Ramos (cell line): ENCODE measurements at regions not wholly inside any gene's neighbourhood (a gene's known extent, or its start where the extent isn't known, plus 50 kb on each side); places are given as distances from the start of the nearest gene placed in this dataset.

Source experiments
- in situ Hi-C: fragments of 300-500 bp; cut with MboI; formaldehyde crosslinking; loops from one replicate; pipeline ENCODE4 v1.14.3; 2022; ENCODE audit warnings: low sequenced_read_pairs; ENCODE audit not compliant: unreplicated experiment

DNA sequence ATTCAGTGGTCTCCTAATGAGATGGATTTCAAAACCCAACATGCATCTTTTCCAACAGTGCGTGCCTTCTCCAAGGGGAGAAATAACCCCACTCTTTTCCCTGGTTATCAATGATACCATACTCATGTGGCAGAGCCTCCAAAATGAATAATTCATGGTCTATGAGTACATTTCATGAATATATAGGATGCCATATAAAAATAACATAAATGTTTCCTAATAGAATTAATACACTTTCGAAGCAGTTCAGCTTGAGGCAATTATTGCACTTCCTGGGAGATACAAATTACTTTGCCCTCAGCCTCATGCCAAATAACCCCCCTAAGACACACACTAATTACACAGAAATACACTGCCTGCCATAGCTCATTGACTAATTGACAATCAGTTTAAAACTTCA is 318.6 kb downstream of the ZSWIM6 start:
- in situ Hi-C loops, result loop anchor here (25.0 kb wide), 1 partner anchor 988 kb away; no protein-coding TSS in a partner anchor

DNA sequence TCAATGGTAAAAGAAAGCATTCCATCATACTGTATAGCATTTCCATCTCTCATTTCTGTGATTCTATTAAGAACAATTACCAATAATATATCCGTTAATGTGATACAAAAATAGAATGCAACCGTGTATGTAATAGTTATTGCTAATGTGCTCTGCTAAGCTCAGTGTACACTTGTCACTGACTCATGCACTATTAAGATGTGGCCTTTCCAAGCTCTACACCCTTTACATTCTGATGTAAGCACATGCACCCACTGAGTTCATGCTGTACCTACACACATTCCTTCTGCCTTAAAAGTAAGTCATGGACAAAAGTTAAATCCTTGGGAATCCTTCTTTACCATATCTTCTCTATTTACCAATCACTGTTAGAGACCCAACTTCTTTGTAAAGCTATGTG is 319.1 kb downstream of the ZSWIM6 start:
- in situ Hi-C loops, result loop anchor here (25.0 kb wide), 1 partner anchor 989 kb away; no protein-coding TSS in a partner anchor

DNA sequence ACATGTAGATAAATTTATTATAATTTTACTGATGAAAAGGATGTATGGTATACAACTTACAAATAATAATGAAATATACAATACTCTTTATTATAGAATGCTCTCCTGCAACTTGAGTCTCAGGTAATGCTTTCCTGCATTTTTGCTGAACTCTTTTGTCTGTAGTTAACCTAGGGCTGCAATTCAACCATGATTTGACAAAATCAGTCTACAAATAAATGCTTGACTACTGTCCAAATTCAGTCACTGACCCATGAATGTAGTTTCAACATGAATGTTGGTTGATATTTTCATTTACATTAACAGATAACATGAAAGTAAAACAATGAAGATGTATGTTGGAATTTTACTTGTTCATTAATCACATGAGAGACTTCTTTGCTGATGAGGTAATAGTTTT is 320.9 kb downstream of the ZSWIM6 start:
- in situ Hi-C loops, result loop anchor here (25.0 kb wide), 1 partner anchor 991 kb away; no protein-coding TSS in a partner anchor

DNA sequence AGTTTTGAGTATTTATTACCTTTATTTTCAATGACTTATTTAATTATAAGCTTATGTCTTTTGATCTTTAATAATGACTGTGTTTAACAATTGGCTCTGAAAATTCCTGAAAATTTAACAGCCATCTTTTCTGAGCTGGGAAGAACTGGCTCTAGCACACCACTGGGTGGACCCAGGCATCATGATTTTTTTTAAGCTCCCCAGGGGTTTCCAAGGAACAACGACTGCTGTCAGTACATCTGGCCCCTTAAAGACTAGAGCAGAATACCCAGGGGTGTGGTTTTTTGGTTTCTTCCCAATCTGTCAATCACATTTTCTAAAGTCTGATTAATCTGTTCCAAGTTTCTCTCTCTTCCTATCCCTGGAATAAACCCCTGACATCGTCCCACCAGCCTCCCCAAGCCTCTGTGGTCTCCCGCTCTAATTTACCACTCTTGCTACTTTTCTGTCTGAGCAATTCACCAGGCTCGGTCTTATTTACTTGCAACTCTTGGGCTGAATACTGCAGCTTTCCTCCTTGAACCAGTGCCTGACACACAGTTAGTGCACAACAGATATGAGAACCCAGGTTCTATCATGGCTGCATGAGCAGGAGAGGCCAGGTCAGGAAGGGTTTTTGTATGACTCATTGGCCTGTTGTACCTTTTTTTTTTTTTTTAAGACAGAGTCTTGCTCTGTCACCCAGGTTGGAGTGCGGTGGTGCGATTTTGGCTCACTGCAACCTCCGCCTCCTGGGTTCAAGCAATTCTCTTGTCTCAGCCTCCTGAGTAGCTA is 321.9 kb downstream of the ZSWIM6 start:
- in situ Hi-C loops, result loop anchor here (25.0 kb wide), 1 partner anchor 992 kb away; no protein-coding TSS in a partner anchor

DNA sequence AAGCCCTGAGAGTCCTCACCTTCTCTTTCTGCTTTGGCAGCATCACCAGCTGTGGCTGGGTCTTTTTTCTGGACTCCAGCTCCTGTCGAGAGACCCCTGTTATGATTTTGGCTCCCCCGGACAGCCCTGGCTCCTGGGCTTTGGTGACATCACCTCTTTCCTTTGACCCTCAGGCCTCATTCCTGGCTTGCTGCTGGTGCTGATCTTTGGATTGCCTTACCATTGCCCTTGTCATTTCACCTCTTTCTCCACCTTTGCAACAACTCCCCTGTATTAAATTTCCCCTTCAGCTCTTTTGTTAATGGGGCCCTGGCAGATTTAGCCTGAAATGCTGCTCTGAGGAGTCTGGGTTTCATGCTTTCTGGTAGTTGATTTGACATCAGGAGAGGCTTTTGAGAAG is 322.8 kb downstream of the ZSWIM6 start:
- in situ Hi-C loops, result loop anchor here (25.0 kb wide), 1 partner anchor 993 kb away; no protein-coding TSS in a partner anchor

DNA sequence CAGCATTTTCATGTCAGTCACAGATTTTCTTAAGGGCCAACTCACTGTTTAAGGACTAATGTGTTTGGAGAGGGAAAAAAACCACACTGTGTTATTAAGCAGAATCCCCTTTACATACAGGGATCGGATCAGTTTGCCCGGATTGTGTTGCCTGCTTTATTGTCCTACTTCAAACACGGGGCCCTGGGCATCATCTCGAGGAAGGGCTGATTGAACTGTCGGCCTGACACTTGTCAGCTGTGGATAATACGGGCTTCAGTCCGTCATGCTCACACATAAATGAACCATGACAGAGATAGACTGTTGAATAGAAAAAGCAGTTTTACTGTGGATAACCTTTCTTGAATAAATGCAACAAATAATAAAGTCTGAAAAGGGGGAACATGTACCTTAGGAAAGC is 325.0 kb downstream of the ZSWIM6 start:
- in situ Hi-C loops, result loop anchor here (25.0 kb wide), 1 partner anchor 995 kb away; no protein-coding TSS in a partner anchor

DNA sequence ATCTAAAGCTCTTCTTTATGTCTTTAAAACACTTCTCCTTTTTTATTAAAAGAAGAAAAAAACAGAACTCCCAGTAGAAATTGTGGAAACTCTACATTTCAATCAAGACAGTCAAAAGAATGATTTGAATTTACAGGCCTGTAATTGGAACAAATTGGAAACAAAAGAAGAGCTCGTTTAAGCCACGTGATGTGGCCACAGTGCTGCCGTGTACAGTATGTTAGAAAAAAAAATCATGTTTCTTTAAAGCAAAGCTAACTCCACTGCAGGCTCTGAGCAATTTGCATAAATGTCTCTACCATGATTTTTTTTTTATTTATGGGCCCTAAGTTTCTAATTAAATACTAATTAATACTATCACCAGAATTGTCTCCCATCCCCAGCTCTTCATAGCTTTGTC is 325.6 kb downstream of the ZSWIM6 start:
- in situ Hi-C loops, result loop anchor here (25.0 kb wide), 1 partner anchor 995 kb away; no protein-coding TSS in a partner anchor

DNA sequence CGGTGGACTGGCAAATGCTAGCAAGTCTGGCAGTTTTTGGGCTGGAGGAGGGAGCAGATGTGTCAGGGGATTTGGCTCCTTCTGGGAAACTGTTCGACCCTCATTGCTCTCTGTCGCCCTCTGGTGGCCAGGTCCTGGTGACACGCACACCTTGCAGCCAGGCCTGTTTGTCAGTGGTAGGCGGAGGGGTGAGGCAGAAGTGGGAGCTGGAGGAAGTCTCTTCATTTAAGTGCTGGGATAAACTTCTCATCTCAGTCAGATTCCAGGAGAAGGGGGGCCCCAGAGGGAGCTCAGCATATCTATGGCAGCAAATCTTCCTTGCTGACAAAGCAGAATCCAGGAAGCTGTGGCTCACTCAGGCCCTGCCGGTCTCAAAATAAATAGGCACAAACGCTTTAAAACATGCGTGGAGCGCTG is 326.5 kb downstream of the ZSWIM6 start:
- in situ Hi-C loops, result loop anchor here (25.0 kb wide), 1 partner anchor 996 kb away; no protein-coding TSS in a partner anchor

DNA sequence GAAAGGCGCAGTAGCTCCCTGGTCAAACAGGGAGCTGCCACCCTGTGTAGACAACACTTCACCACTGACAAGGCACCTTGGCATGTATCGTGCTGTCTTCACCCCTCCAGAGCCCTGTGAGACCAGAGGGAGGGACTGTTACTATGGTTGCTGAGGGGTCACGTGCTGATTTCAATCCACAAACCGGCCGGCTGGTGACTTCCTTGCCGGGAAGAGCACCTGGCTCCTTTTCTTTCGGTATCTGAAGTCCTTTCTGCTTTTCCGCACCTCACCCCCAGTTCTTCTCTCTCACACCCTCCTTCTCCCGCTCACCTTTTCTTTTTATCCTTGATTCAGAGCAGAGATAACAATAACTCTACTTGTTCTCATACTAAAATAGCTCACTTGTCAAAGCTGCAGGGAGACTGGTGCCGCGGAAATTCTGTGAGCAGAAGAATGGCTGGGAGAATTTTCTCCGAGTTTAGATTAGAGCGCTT is 327.2 kb downstream of the ZSWIM6 start:
- in situ Hi-C loops, result loop anchor here (25.0 kb wide), 1 partner anchor 997 kb away; no protein-coding TSS in a partner anchor

DNA sequence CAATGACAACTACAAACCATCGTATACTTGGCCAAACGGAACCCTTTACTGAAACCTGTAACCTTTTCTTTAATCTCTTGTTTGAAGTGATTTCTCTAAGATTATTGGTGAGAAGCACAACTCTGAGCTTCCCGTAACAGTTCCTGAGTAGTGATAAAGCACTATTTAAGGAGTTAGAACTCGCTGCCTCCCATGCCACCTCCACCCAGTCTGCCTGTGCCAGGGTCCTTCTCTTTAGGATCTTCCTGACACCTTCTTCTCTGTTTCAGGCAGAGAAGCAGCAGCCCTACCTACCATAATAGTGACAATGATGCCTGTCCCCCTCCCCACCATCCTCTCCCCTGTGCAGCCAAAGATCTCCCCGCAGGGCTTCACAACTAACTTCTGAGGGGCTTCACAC is 330.6 kb downstream of the ZSWIM6 start:
- in situ Hi-C loops, result loop anchor here (25.0 kb wide), 1 partner anchor 1000 kb away; no protein-coding TSS in a partner anchor

DNA sequence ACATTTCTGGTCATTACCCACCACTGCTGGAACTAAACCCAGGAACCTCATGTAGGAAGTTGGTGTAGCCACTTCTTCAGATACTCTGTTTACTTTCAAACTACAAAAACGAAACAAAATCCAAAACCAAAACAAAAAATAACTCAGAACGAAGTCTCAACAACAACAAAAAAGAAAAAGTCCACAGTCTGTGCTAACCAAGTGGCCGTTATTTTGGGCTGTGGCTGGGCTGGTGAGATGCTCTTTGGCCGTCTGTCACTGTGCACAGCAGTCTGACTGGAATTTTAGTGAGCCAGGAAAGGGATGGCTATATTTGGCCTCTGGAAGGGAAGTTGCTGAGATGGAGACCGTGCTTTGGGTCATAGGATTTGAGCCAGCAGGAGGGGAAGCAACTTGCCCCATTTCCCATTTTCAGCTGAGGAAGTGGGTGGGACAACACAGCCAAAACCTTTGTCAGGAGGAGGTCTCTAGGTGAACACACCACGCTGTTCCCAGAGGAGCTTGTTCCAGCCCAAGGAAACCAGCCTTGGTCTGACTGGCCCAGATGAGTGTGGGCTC is 334.1 kb downstream of the ZSWIM6 start:
- in situ Hi-C loops, result loop anchor here (25.0 kb wide), 1 partner anchor 1004 kb away; no protein-coding TSS in a partner anchor

DNA sequence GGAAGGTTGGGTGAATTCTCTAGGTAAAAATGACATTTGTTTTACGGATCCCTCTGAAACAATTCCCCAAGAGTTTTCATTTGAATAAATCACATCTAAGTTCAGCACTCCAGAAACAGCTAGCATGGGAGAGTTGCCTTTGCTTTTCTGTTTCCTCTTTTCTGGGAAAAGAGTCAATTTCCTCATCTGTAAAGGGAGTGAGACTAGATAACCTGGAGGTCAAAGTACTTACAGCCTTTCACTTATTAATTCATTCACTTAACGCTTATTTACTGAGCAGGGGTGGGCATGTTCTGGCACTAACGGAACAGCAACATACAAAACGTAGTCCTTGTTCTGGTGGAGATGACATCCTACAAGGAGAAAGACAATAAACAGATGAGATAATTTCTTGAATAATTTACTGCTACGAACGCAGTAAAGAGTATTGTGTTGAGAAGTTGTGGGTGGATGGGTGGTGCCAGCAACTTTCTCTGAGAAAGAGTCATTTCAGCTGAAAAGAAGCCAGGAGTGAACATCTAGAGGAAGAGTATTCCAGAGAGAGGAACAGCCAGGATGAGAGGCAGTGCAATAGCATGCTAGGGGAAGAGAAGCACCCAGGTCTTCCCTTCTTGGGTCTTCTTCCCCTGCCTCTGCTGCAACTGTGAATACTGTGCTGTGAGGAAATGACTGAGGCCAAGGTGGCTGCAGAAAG is 335.6 kb downstream of the ZSWIM6 start:
- in situ Hi-C loops, result loop anchor here (25.0 kb wide), 1 partner anchor 1005 kb away; no protein-coding TSS in a partner anchor

DNA sequence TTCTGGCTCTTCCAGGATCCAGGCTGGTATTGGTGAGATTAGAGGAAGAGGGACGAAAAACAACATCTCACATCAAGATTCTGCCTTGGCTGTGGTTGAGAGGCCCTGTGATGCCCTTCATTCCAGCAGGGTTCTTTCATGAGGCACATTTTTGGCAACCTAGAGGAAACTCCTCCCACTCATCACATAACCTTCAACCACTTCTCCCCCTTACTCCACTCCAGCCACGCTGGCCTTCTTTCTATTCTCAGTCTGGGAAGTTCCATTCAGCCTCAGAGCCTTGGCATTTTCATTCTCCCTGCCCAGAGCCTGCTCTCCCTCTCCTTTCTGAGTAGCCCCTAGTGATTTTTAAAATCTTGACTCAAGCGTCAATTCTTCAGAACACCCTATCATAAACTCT is 337.5 kb downstream of the ZSWIM6 start:
- in situ Hi-C loops, result loop anchor here (25.0 kb wide), 1 partner anchor 1007 kb away; no protein-coding TSS in a partner anchor

DNA sequence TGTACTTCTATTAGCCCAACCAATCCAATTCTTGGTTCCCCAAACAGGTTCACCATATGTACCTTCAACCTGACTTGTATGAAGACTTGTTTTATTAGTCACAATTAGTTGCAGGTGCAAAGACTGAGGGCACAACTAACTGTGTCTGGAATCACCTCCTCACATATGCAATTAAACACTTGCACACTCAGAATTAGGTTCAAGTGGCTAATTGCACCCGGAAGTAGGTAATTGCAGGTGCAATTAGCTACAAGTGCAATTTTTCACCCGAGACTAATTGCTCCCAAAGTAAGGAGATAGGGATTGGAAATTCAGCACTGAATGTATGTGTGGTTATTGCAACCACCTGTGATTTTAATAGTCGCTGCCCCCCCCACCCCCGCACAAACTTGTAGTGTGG is 338.9 kb downstream of the ZSWIM6 start:
- in situ Hi-C loops, result loop anchor here (25.0 kb wide), 1 partner anchor 1009 kb away; no protein-coding TSS in a partner anchor

DNA sequence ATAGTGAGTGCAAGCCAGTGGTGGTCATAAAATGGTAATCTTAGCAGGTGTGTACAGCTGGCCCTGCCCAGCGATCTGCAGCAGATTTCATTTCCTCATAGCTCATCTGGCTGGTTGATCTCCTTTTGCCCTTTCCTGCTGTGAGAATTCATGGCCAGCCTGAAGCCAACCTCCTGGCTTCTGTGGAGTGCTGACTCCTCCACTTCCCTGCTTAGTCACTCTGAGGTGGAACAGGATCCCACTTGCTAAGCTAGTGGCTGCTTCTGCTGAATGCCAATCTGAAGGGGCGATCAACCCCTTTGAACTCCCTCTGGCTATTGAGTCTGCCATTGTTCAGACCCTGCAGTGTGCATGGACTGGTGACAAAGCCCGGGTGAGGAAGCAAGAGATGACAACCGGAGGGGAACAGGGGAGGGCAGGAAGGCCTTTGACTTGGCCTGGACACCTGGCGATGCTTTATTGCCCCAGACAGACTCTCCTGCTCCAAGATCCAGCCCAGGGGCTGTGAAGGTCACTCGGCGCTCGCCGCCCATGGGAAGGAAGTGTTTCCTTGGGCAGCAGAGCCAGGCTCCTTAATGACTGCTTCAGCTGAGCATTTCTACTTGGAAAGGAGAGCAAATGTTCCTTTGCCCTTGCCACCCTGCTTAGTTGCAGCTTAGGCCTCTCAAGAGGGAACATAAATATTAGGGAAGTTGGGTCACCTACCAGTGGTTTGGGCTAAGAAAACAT is 341.1 kb downstream of the ZSWIM6 start:
- in situ Hi-C loops, result loop anchor here (25.0 kb wide), 1 partner anchor 1011 kb away; no protein-coding TSS in a partner anchor

DNA sequence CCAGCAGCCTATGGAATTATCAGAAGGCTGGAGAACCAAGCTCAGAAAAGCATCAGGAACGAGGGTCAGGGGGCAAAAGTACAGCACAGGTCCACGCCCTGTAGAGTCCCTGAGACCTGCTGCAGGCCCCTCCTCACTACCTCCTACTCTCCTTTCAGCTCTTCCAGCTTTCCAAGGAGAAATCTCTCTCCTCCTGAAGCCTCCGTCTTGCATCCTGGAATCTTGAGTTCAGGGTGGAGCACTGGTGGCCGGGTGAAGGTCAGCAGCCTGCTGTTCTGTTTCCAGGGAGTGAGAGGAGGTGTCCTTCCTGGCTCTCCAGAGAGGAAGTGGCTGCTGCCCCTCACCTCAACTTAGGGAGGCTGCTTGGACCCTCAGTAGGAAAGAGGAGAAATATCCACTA is 342.3 kb downstream of the ZSWIM6 start:
- in situ Hi-C loops, result loop anchor here (25.0 kb wide), 1 partner anchor 1012 kb away; no protein-coding TSS in a partner anchor

DNA sequence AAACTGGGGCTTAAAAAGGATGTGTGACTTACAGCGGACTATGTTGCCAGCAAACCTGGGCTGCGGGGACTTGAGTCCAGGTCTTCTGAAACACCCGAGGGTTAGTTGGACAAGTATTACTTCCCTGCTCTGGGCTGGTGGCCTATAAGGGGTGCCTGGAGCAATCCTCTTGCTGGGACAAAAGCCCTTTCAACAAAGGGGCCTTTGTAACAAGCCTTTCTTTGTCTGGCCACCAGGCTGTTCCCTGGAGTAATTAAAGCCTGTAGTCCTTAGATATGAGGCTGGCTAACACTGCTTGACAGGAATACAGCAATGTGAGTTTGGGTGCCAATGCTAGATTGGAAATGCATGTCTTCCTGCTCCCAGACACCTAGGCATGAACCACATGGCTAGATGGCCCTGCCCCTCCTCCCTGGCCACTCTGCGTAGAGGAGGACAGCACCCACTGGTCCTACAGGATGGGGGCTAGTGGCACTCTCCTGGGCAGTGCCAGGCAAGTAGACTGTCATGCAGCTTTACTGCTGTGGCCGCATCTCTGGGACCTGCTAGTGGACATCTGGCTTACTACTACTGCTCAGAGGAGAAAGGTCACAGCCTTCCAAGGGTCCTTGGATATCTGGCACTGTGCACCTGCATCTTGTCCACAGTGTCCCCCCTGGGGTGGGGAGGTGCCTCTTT is 343.1 kb downstream of the ZSWIM6 start:
- in situ Hi-C loops, result no loop called here

DNA sequence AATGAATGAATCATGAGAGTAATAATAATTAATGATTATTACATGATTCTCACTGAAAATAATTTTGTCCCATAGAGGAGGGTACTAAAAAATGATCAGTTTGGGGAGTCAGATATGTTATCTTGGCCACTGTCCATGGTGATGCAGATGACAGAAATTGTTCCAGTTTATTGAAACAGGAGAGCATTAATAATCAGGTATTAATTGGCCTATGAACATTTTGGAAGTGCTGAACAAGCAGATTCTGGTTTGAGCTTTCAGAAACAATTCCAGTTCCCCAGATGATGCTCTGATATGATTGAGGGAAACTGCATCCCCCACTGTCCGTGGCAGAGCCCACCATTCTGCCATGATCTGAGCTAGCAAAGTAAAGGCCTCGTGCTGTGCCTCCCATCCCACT is 345.2 kb downstream of the ZSWIM6 start:
- in situ Hi-C loops, result no loop called here

DNA sequence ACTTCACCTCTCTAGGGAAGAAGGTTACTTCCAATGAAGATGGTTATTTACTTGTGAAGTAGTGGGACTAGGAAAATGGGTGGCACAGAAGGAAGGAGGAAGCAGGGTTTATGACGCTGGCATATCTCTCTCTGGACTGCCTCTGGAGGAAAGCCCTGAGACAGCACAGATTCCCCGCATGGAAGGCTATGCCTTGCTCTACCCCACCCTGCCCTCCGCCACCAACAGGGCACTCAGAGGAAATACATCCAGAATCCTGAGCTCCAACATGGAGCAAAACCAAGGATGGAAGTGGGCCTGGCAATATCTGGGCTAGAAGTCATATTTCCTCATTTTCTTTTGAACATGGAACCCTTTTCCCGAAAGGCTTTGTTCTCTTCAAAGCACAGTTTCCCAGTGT is 346.9 kb downstream of the ZSWIM6 start:
- in situ Hi-C loops, result no loop called here
